Hepatocyte (in vitro differentiated cells): ENCODE measurements at regions not wholly inside any gene's neighbourhood (a gene's known extent, or its start where the extent isn't known, plus 50 kb on each side); places are given as distances from the start of the nearest gene placed in this dataset.

ENCODE experiments used
- DNase-seq: peaks from one replicate; pipeline ENCODE4 v3.0.0-alpha.2; 2016; ENCODE audit warnings: low spot score
- H2AFZ ChIP-seq: fragments of 200-600 bp; sonication (generic); 2 replicates; pipeline ENCODE4 v1.6.0; 2016; ENCODE audit warnings: antibody characterized with exemption, mild to moderate bottlenecking
- H3K27ac ChIP-seq: fragments of 200-600 bp; sonication (generic); 2 replicates; pipeline ENCODE4 v1.5.1; 2016; ENCODE audit warnings: mild to moderate bottlenecking
- H3K27me3 ChIP-seq: fragments of 200-600 bp; sonication (generic); 2 replicates; pipeline ENCODE4 v1.6.1; 2016
- H3K36me3 ChIP-seq: fragments of 200-600 bp; sonication (generic); replicated peaks from 2 replicates; pipeline ENCODE4 v1.5.1; 2016; ENCODE audit warnings: low read depth; ENCODE audit not compliant: insufficient read depth
- H3K4me1 ChIP-seq: fragments of 200-600 bp; sonication (generic); 2 replicates; pipeline ENCODE4 v1.5.1; 2016; ENCODE audit warnings: mild to moderate bottlenecking, moderate library complexity; ENCODE audit not compliant: insufficient read depth
- H3K4me2 ChIP-seq: fragments of 200-600 bp; sonication (generic); 2 replicates; pipeline ENCODE4 v1.6.0; 2016
- H3K4me3 ChIP-seq: fragments of 200-600 bp; sonication (generic); 2 replicates; pipeline ENCODE4 v1.5.1; 2016; ENCODE audit warnings: mild to moderate bottlenecking
- H3K79me2 ChIP-seq: fragments of 200-600 bp; sonication (generic); 2 replicates; pipeline ENCODE4 v1.6.0; 2017; ENCODE audit warnings: mild to moderate bottlenecking
- H3K9me2 ChIP-seq: fragments of 200-600 bp; sonication (generic); replicated peaks from 2 replicates; pipeline ENCODE4 v1.6.0; 2017; ENCODE audit warnings: mild to moderate bottlenecking; ENCODE audit not compliant: insufficient read depth
- H3K9me3 ChIP-seq: fragments of 200-600 bp; sonication (generic); 2 replicates; pipeline ENCODE4 v1.5.1; 2016; ENCODE audit warnings: low read depth, mild to moderate bottlenecking
- H4K20me1 ChIP-seq: fragments of 200-600 bp; sonication (generic); 2 replicates; pipeline ENCODE4 v1.6.0; 2016; ENCODE audit warnings: mild to moderate bottlenecking; ENCODE audit not compliant: insufficient read depth, poor library complexity, severe bottlenecking
- CTCF ChIP-seq: fragments of 200-600 bp; sonication (generic); IDR thresholded peaks from 2 replicates; pipeline ENCODE4 v1.5.1; 2016; ENCODE audit warnings: antibody characterized with exemption, mild to moderate bottlenecking; ENCODE audit not compliant: poor library complexity
- EZH2 ChIP-seq: fragments of 200-600 bp; sonication (generic); IDR thresholded peaks from 2 replicates; pipeline ENCODE4 v1.6.1; 2016; ENCODE audit warnings: antibody characterized with exemption, mild to moderate bottlenecking, borderline replicate concordance
- EZH2phosphoT487 ChIP-seq: fragments of 200-600 bp; sonication (generic); IDR thresholded peaks from one replicate; pipeline ENCODE4 v1.6.1; 2018; ENCODE audit warnings: antibody characterized with exemption, mild to moderate bottlenecking, low read depth, moderate library complexity; ENCODE audit not compliant: unreplicated experiment, severe bottlenecking
- WGBS: methylation state at CpG from one replicate; pipeline ENCODE4 v1.1.6; 2016; ENCODE audit warnings: low lambda C conversion rate; ENCODE audit errors: missing lambda C conversion rate; 5-methylcytosine and 5-hydroxymethylcytosine counted together

GRCh38 chr18:66428795-66429194 lies 175.1 kb downstream of the CDH19 start:
- no peak overlapping the region for H3K4me3 ChIP-seq
- H3K27me3 ChIP-seq, result no peaks in the 10 kb centered on the region
- DNase-seq, result no peak
- H3K4me1 ChIP-seq, result no peaks in the 10 kb centered on the region
- H4K20me1 ChIP-seq, result no peaks in the 10 kb centered on the region
- WGBS, result 92% methylated on average over 1 of the region's 1 CpG
- H3K9me3 ChIP-seq, result no peaks in the 10 kb centered on the region
- no peaks in the 10 kb centered on the region for H3K9me2 ChIP-seq
- H3K79me2 ChIP-seq, result no peaks in the 10 kb centered on the region
- no peak for TF ChIP-seq EZH2phosphoT487
- no peak for TF ChIP-seq EZH2
- no peak for TF ChIP-seq CTCF
- H2AFZ ChIP-seq, result no peak overlapping the region
- no peak overlapping the region for H3K27ac ChIP-seq
- no peaks in the 10 kb centered on the region for H3K36me3 ChIP-seq
- H3K4me2 ChIP-seq, result no peak overlapping the region

- H3K4me2 ChIP-seq, result no peak overlapping the region
- H3K79me2 ChIP-seq, result no peaks in the 10 kb centered on the region
- 89% methylated on average over 5 of the region's 5 CpGs for WGBS
- H4K20me1 ChIP-seq, result no peaks in the 10 kb centered on the region
- H3K4me3 ChIP-seq, result no peak overlapping the region
- H3K9me2 ChIP-seq, result no peaks in the 10 kb centered on the region
- no peak for DNase-seq
- no peaks in the 10 kb centered on the region for H3K4me1 ChIP-seq
- H2AFZ ChIP-seq, result no peak overlapping the region
- TF ChIP-seq CTCF (no peak), EZH2phosphoT487 (no peak), EZH2 (no peak)
- no peaks in the 10 kb centered on the region for H3K36me3 ChIP-seq
- H3K27ac ChIP-seq, result no peak overlapping the region
- no peaks in the 10 kb centered on the region for H3K27me3 ChIP-seq
- H3K9me3 ChIP-seq, result no peaks in the 10 kb centered on the region
Measured at GRCh38 chr18:66419400-66419799, 184.5 kb downstream of the CDH19 start.

GRCh38 chr18:66410692-66411091 lies 193.2 kb downstream of the CDH19 start:
- H3K27ac ChIP-seq, result no peak overlapping the region
- H3K27me3 ChIP-seq, result no peaks in the 10 kb centered on the region
- no peaks in the 10 kb centered on the region for H3K79me2 ChIP-seq
- no peaks in the 10 kb centered on the region for H3K9me3 ChIP-seq
- no peaks in the 10 kb centered on the region for H3K4me1 ChIP-seq
- H3K4me3 ChIP-seq, result no peak overlapping the region
- H4K20me1 ChIP-seq, result no peaks in the 10 kb centered on the region
- no peaks in the 10 kb centered on the region for H3K9me2 ChIP-seq
- no peak for DNase-seq
- H2AFZ ChIP-seq, result no peak overlapping the region
- H3K4me2 ChIP-seq, result no peak overlapping the region
- 80% methylated on average over 3 of the region's 3 CpGs for WGBS
- TF ChIP-seq EZH2 (no peak), EZH2phosphoT487 (no peak), CTCF (no peak)
- H3K36me3 ChIP-seq, result no peaks in the 10 kb centered on the region

- Histone ChIP-seq H3K9me3 (no peaks in the 10 kb centered on the region), H3K36me3 (no peaks in the 10 kb centered on the region), H3K27ac (no peak overlapping the region), H3K4me3 (no peak overlapping the region), H3K4me2 (no peak overlapping the region), H4K20me1 (no peaks in the 10 kb centered on the region), H3K79me2 (no peaks in the 10 kb centered on the region), H3K4me1 (no peaks in the 10 kb centered on the region), H2AFZ (no peak overlapping the region), H3K9me2 (no peaks in the 10 kb centered on the region), H3K27me3 (no peaks in the 10 kb centered on the region)
- DNase-seq, result no peak
- 95% methylated on average over 21 of the region's 30 CpGs for WGBS
- no peak for TF ChIP-seq CTCF
- TF ChIP-seq EZH2phosphoT487, result no peak
- no peak for TF ChIP-seq EZH2
Measured at GRCh38 chr18:66395671-66396218, 208.1 kb downstream of the CDH19 start.
